IMR-90 (cell line): ENCODE measurements at regions not wholly inside any gene's neighbourhood (a gene's known extent, or its start where the extent isn't known, plus 50 kb on each side); places are given as distances from the start of the nearest gene placed in this dataset.

Experiments used
- ATAC-seq: fragments of 200-7000 bp; cut with Tn5 transposase; 2 replicates; pipeline ENCODE4 v1.9.1; 2020; ENCODE audit warnings: low read depth, mild to moderate bottlenecking, moderate library complexity
- BruUV-seq: library from RNA; stranded (reverse); fragments of 400-500 nt; replicated peaks from 2 replicates; lab custom pipeline; 2021; lab: Mats Ljungman, UMichigan
- CTCF ChIA-PET: fragments of 300-600 bp; formaldehyde crosslinking; extraction: SDS; loops from one replicate; lab custom pipeline; 2021; ENCODE audit warnings: antibody characterized with exemption; lab: Yijun Ruan, JAX
- POLR2A ChIA-PET: fragments of 300-600 bp; sonication (Branson Sonifier 250); formaldehyde crosslinking; loops from one replicate; lab custom pipeline; 2022; ENCODE audit warnings: antibody characterized with exemption; ENCODE audit not compliant: unreplicated experiment; lab: Charles Lee
- DNase-seq: peaks from one replicate; pipeline ENCODE4 v3.0.0; 2013
- H2AFZ ChIP-seq: replicated peaks from 2 replicates; pipeline ENCODE3; 2013; ENCODE audit warnings: low read length, mild to moderate bottlenecking; ENCODE audit not compliant: poor library complexity
- H2AK5ac ChIP-seq: 2 replicates; pipeline ENCODE4 v1.6.1; 2013; ENCODE audit warnings: low read depth, low read length, inconsistent platforms
- H2AK9ac ChIP-seq: replicated peaks from 2 replicates; pipeline ENCODE3; 2013; ENCODE audit warnings: mild to moderate bottlenecking, low read depth, low read length, moderate library complexity; ENCODE audit not compliant: poor library complexity
- H2BK120ac ChIP-seq: 2 replicates; pipeline ENCODE4 v1.6.1; 2013; ENCODE audit warnings: low read depth, low read length, inconsistent platforms
- H2BK15ac ChIP-seq: 3 replicates; pipeline ENCODE4 v1.6.1; 2013; ENCODE audit warnings: low read depth, low read length, inconsistent platforms
- H2BK20ac ChIP-seq: 2 replicates; pipeline ENCODE4 v1.6.1; 2013; ENCODE audit warnings: low read depth, mild to moderate bottlenecking, inconsistent platforms, low read length, moderate library complexity
- H2BK5ac ChIP-seq: 2 replicates; pipeline ENCODE4 v1.6.1; 2013; ENCODE audit warnings: mild to moderate bottlenecking, low read depth, low read length, inconsistent platforms; ENCODE audit not compliant: poor library complexity, severe bottlenecking
- H3K14ac ChIP-seq: replicated peaks from 2 replicates; pipeline ENCODE4 v1.6.1; 2013; ENCODE audit warnings: low read depth, low read length, inconsistent platforms
- H3K18ac ChIP-seq: 2 replicates; pipeline ENCODE4 v1.6.1; 2013; ENCODE audit warnings: low read depth, low read length, control low read depth
- H3K23ac ChIP-seq: 2 replicates; pipeline ENCODE4 v1.6.1; 2013; ENCODE audit warnings: low read depth, low read length, inconsistent platforms
- H3K27ac ChIP-seq: 2 replicates; pipeline ENCODE4 v1.5.1; 2013; ENCODE audit warnings: mild to moderate bottlenecking, control low read depth, low read length; ENCODE audit not compliant: insufficient read depth
- H3K27me3 ChIP-seq: 2 replicates; pipeline ENCODE4 v1.6.1; 2013; ENCODE audit warnings: low read length; ENCODE audit not compliant: control insufficient read depth, insufficient read depth
- H3K36me3 ChIP-seq: 2 replicates; pipeline ENCODE4 v1.6.1; 2013; ENCODE audit warnings: low read length, mixed read lengths; ENCODE audit not compliant: control insufficient read depth, insufficient read depth
- H3K4ac ChIP-seq: 2 replicates; pipeline ENCODE4 v1.6.1; 2013; ENCODE audit warnings: low read depth, low read length, inconsistent platforms
- H3K4me1 ChIP-seq: 2 replicates; pipeline ENCODE4 v1.6.1; 2013; ENCODE audit warnings: low read length, mixed read lengths; ENCODE audit not compliant: control insufficient read depth, insufficient read depth
- H3K4me2 ChIP-seq: 2 replicates; pipeline ENCODE4 v1.6.1; 2013; ENCODE audit warnings: low read depth, mild to moderate bottlenecking, control low read depth, low read length, moderate library complexity
- H3K4me3 ChIP-seq: 2 replicates; pipeline ENCODE4 v1.5.1; 2013; ENCODE audit warnings: low read depth, mild to moderate bottlenecking, control low read depth, low read length, moderate library complexity; ENCODE audit not compliant: insufficient read depth
- H3K56ac ChIP-seq: 2 replicates; pipeline ENCODE4 v1.6.1; 2013; ENCODE audit warnings: low read length, inconsistent platforms; ENCODE audit not compliant: insufficient read depth; ENCODE audit errors: extremely low read depth
- H3K79me1 ChIP-seq, 2 experiments: 2 replicates each; pipeline ENCODE4 v1.6.1; 2013; ENCODE audit warnings: low read length in 2 of 2, inconsistent platforms in 1 of 2, low read depth in 1 of 2
- H3K9ac ChIP-seq: 2 replicates; pipeline ENCODE4 v1.6.1; 2013; ENCODE audit warnings: low read depth, low read length, control low read depth
- H3K9me1 ChIP-seq: 2 replicates; pipeline ENCODE4 v1.6.1; 2013; ENCODE audit warnings: low read length, inconsistent platforms; ENCODE audit not compliant: insufficient read depth
- H3K9me3 ChIP-seq: 2 replicates; pipeline ENCODE4 v1.6.1; 2013; ENCODE audit warnings: low read length; ENCODE audit not compliant: control insufficient read depth, insufficient read depth
- H4K20me1 ChIP-seq: 2 replicates; pipeline ENCODE4 v1.6.1; 2013; ENCODE audit warnings: low read length, inconsistent platforms; ENCODE audit not compliant: insufficient read depth
- H4K5ac ChIP-seq: 2 replicates; pipeline ENCODE4 v1.6.1; 2013; ENCODE audit warnings: mild to moderate bottlenecking, low read depth, low read length, control low read depth
- H4K8ac ChIP-seq, 2 experiments: 2 replicates each; pipeline ENCODE4 v1.6.1; 2013; ENCODE audit warnings: low read depth in 2 of 2, low read length in 2 of 2, control low read depth in 1 of 2, inconsistent platforms in 1 of 2
- H4K91ac ChIP-seq: 2 replicates; pipeline ENCODE4 v1.6.1; 2013; ENCODE audit warnings: low read depth, low read length, inconsistent platforms; ENCODE audit not compliant: insufficient read depth
- BHLHE40 ChIP-seq: fragments of 150-350 bp; IDR thresholded peaks from 2 replicates; pipeline ENCODE4 v1.6.1; 2016; ENCODE audit warnings: mild to moderate bottlenecking, low read depth, low read length
- CEBPB ChIP-seq: IDR thresholded peaks from 2 replicates; pipeline ENCODE4 v1.6.1; 2012; ENCODE audit warnings: low read depth, low read length, improper control_type of control experiment
- CHD1 ChIP-seq: IDR thresholded peaks from 2 replicates; pipeline ENCODE4 v1.6.1; 2012; ENCODE audit warnings: low read depth, low read length, improper control_type of control experiment
- FOS ChIP-seq: fragments of 150-350 bp; IDR thresholded peaks from 2 replicates; pipeline ENCODE4 v1.6.1; 2016; ENCODE audit warnings: low read depth, low read length
- MAFK ChIP-seq: IDR thresholded peaks from 2 replicates; pipeline ENCODE4 v1.6.1; 2012; ENCODE audit warnings: low read depth, low read length, improper control_type of control experiment
- MAZ ChIP-seq: IDR thresholded peaks from 2 replicates; pipeline ENCODE4 v1.6.1; 2012; ENCODE audit warnings: low read depth, mild to moderate bottlenecking, low read length, improper control_type of control experiment, moderate library complexity, borderline replicate concordance
- MXI1 ChIP-seq: IDR thresholded peaks from 2 replicates; pipeline ENCODE4 v1.6.1; 2012; ENCODE audit warnings: low read depth, mild to moderate bottlenecking, low read length, moderate library complexity, borderline replicate concordance
- NFE2L2 ChIP-seq: fragments of 150-350 bp; IDR thresholded peaks from 2 replicates; pipeline ENCODE4 v1.6.1; 2016; ENCODE audit warnings: low read depth, mild to moderate bottlenecking, low read length
- POLR2A ChIP-seq: IDR thresholded peaks from 2 replicates; pipeline ENCODE4 v1.6.1; 2012; ENCODE audit warnings: mild to moderate bottlenecking, low read depth, low read length
- RAD21 ChIP-seq: IDR thresholded peaks from 2 replicates; pipeline ENCODE4 v1.6.1; 2012; ENCODE audit warnings: low read length, improper control_type of control experiment
- RCOR1 ChIP-seq: IDR thresholded peaks from 2 replicates; pipeline ENCODE4 v1.6.1; 2012; ENCODE audit warnings: mild to moderate bottlenecking, low read length, improper control_type of control experiment; ENCODE audit not compliant: insufficient replicate concordance
- RFX5 ChIP-seq: IDR thresholded peaks from 2 replicates; pipeline ENCODE4 v1.8.0; 2012; ENCODE audit warnings: low read depth, mild to moderate bottlenecking, low read length, moderate library complexity
- WGBS, 2 experiments: methylation state at CpG; one replicate each; pipeline versions ENCODE4 v1.1.5 to v1.1.7; 2013; ENCODE audit warnings: missing lambda C conversion rate in 2 of 2; ENCODE audit not compliant: insufficient read length in 1 of 2; ENCODE audit errors: extremely low coverage in 2 of 2; 5-methylcytosine and 5-hydroxymethylcytosine counted together
- dilution Hi-C: fragments of 300-500 bp; cut with HindIII; formaldehyde crosslinking; loops from one replicate; pipeline ENCODE4 v1.14.3; 2018; ENCODE audit warnings: low sequenced_read_pairs; ENCODE audit not compliant: unreplicated experiment
- in situ Hi-C: fragments of 300-500 bp; cut with MboI; formaldehyde crosslinking; loops from 3 replicates; pipeline ENCODE4 v1.14.3; 2019; ENCODE audit warnings: low sequenced_read_pairs, inconsistent platforms, mixed read lengths
- intact Hi-C: fragments of 100-400 bp; cut with micrococcal nuclease; formaldehyde crosslinking; loops from 2 replicates; pipeline ENCODE4 v1.10.0; 2022

DNA sequence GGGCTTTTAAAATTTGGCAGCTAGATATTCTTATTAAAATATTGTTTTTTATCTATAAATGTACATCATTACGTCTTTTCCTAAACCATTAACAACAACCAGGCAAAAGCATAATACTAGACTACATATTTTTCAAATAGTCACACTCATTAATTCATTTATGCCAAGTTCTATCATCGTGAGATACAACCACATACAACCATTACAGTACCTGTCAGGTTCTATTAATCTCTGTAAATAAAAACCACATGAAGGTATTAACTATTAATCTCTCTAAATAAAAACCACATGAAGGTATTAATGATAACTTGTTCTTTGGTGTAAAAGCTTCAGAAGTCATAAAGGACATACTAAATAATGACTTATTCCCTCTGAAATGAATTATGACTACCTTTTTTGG lies 432.7 kb downstream of the TMX3 start:
- no peak overlapping the region for H4K91ac ChIP-seq
- no peaks in the 10 kb centered on the region for H3K9me1 ChIP-seq
- H3K9me3 ChIP-seq = no peaks in the 10 kb centered on the region
- dilution Hi-C loops = no loop called here
- no peak overlapping the region for H3K23ac ChIP-seq
- no peaks in the 10 kb centered on the region for H3K79me1 ChIP-seq
- H3K14ac ChIP-seq = no peak overlapping the region
- ChIA-PET POLR2A (no interaction called here), CTCF (no interaction called here)
- no peak overlapping the region for H2BK15ac ChIP-seq
- no peak overlapping the region for H2AK5ac ChIP-seq
- no peak overlapping the region for H3K27ac ChIP-seq
- no peak overlapping the region for H2AFZ ChIP-seq
- H3K36me3 ChIP-seq = no peaks in the 10 kb centered on the region
- H2AK9ac ChIP-seq = no peak overlapping the region
- intact Hi-C loops = no loop called here
- DNase-seq (no peak), ATAC-seq (no peak)
- no TSS peak for BruUV-seq
- H4K20me1 ChIP-seq = no peaks in the 10 kb centered on the region
- H2BK5ac ChIP-seq = no peak overlapping the region
- no peaks in the 10 kb centered on the region for H3K27me3 ChIP-seq
- H3K4me1 ChIP-seq = no peaks in the 10 kb centered on the region
- H3K56ac ChIP-seq = no peak overlapping the region
- in situ Hi-C loops = no loop called here
- no peak overlapping the region for H3K4me2 ChIP-seq
- H3K9ac ChIP-seq = no peak overlapping the region
- H3K4me3 ChIP-seq = no peak overlapping the region
- no peak overlapping the region for H2BK120ac ChIP-seq
- H3K4ac ChIP-seq = no peak overlapping the region
- H4K8ac ChIP-seq = no peak overlapping the region
- H3K18ac ChIP-seq = no peak overlapping the region
- H4K5ac ChIP-seq = no peak overlapping the region
- no CpG with 5 or more reads among the region's 2 CpGs for WGBS, 2 experiments
- TF ChIP-seq FOS = no peak
- no peak for TF ChIP-seq RFX5
- no peak for TF ChIP-seq BHLHE40
- TF ChIP-seq RAD21 = no peak
- TF ChIP-seq CHD1 = no peak
- no peak for TF ChIP-seq MAFK
- TF ChIP-seq POLR2A = no peak
- no peak for TF ChIP-seq CEBPB
- no peak for TF ChIP-seq MAZ
- TF ChIP-seq NFE2L2 = no peak
- no peak for TF ChIP-seq MXI1
- no peak for TF ChIP-seq RCOR1
- H2BK20ac ChIP-seq = no peak overlapping the region
